WERI-Rb-1 (cell line): ENCODE measurements at regions not wholly inside any gene's neighbourhood (a gene's known extent, or its start where the extent isn't known, plus 50 kb on each side); places are given as distances from the start of the nearest gene placed in this dataset.
"Not testable (repeated sequence)": the region's sequence is repeated elsewhere in the genome, so short reads cannot be mapped to it uniquely, and the experiment has no call there.

Experiments
- DNase-seq: peaks from one replicate; pipeline ENCODE4 v3.0.0-alpha.2; 2020
- H3K27ac ChIP-seq: fragments of 250-450 bp; sonication (Bioruptor Pico); 2 replicates; pipeline ENCODE4 v1.5.1; 2020; ENCODE audit warnings: mild to moderate bottlenecking, moderate library complexity
- H3K27me3 ChIP-seq: fragments of 250-450 bp; sonication (Bioruptor Pico); 2 replicates; pipeline ENCODE4 v1.5.1; 2021; ENCODE audit warnings: mild to moderate bottlenecking, low read depth, moderate library complexity; ENCODE audit not compliant: insufficient read depth, severe bottlenecking
- H3K36me3 ChIP-seq: fragments of 250-450 bp; sonication (Bioruptor Pico); 2 replicates; pipeline ENCODE4 v1.5.1; 2020; ENCODE audit warnings: mild to moderate bottlenecking, moderate library complexity
- H3K4me3 ChIP-seq: 2 replicates; pipeline ENCODE4 v1.5.1; 2011; ENCODE audit warnings: low read depth, mild to moderate bottlenecking, control low read depth, low read length
- H3K9me3 ChIP-seq: fragments of 250-450 bp; sonication (Bioruptor Pico); 2 replicates; pipeline ENCODE4 v1.5.1; 2021; ENCODE audit warnings: mild to moderate bottlenecking, moderate library complexity; ENCODE audit not compliant: severe bottlenecking
- TF ChIP-seq, protein P1 (sequence below): IDR thresholded peaks from 2 replicates; pipeline ENCODE4 v1.5.1; 2011; ENCODE audit warnings: low read depth, mild to moderate bottlenecking, control low read depth, inconsistent platforms, low read length

DNA sequence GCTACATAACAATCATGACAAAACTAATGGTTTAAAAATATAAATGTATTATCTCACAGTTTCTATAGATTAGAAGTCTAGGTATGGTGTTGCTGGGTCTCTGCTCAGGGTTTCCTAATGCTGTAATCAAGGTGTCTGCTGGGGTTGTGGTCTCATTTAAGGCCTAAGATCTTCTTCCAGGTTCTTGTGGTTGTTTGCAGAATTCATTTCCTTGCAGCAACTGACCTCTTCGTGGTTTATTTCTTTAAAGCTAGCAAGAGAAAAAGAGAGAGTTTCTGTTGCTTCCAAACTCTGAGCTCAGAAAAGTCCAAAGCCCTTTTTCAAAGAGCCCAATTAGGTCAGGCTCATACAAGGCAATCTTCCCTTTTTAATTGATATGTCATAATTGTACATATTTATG lies 452.7 kb upstream of the CCDC179 start:
- Histone ChIP-seq H3K27ac (no peak overlapping the region), H3K4me3 (no peak overlapping the region), H3K36me3 (no peaks in the 10 kb centered on the region), H3K27me3 (peaks cover 3% of the 10 kb centered on the region), H3K9me3 (no peaks in the 10 kb centered on the region)
- DNase-seq: no peak
- TF ChIP-seq, protein P1, sequence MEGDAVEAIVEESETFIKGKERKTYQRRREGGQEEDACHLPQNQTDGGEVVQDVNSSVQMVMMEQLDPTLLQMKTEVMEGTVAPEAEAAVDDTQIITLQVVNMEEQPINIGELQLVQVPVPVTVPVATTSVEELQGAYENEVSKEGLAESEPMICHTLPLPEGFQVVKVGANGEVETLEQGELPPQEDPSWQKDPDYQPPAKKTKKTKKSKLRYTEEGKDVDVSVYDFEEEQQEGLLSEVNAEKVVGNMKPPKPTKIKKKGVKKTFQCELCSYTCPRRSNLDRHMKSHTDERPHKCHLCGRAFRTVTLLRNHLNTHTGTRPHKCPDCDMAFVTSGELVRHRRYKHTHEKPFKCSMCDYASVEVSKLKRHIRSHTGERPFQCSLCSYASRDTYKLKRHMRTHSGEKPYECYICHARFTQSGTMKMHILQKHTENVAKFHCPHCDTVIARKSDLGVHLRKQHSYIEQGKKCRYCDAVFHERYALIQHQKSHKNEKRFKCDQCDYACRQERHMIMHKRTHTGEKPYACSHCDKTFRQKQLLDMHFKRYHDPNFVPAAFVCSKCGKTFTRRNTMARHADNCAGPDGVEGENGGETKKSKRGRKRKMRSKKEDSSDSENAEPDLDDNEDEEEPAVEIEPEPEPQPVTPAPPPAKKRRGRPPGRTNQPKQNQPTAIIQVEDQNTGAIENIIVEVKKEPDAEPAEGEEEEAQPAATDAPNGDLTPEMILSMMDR: no peak

DNA sequence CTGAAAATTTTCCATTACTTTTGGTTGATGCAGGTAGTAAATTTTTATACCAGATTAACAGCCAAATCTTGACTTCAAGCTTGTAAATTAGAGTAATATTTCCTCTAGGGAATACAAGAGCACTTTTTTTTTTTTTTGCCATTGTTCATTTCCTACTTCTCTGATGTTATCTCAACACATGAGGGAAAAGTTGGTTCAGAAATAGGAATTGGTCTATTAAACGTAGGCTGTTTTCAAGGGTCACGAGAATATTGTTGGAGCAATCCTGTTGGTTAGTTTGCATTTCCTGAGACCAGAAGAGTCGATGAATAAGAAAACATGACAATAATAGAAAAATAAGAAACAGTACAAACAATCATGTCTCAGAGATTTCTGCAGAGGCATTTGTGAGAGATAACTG lies 453.9 kb upstream of the CCDC179 start:
- TF ChIP-seq, protein P1: no peak
- Histone ChIP-seq H3K4me3 (no peak overlapping the region), H3K36me3 (no peaks in the 10 kb centered on the region), H3K9me3 (no peaks in the 10 kb centered on the region), H3K27ac (no peak overlapping the region), H3K27me3 (peaks cover 3% of the 10 kb centered on the region)
- no peak for DNase-seq

GRCh38 chr11:23315286-23315685 lies 455.0 kb upstream of the CCDC179 start:
- Histone ChIP-seq H3K9me3 (no peaks in the 10 kb centered on the region), H3K27me3 (no peaks in the 10 kb centered on the region), H3K36me3 (no peaks in the 10 kb centered on the region), H3K27ac (no peak overlapping the region), H3K4me3 (no peak overlapping the region)
- no peak for DNase-seq
- TF ChIP-seq, protein P1: no peak

DNA sequence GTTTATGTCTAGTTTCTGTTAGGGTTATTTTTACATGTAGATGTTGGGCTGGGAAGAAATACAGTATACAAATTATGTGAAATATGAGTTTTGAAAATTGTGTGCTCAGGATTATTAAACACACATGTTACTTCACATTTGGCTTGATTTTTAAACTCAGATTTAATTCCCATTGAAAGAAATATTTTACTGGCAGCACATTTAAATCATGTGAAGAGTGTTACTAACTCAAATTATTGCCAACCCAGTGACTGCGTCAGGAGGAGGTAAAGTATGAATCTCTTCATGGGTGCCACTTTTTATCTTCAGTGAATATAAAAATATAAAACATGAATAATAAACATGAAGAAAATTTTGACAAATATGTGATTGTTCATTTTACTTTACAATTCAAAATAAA lies 457.5 kb upstream of the CCDC179 start:
- TF ChIP-seq, protein P1: no peak
- H3K27ac ChIP-seq: no peak overlapping the region

DNA sequence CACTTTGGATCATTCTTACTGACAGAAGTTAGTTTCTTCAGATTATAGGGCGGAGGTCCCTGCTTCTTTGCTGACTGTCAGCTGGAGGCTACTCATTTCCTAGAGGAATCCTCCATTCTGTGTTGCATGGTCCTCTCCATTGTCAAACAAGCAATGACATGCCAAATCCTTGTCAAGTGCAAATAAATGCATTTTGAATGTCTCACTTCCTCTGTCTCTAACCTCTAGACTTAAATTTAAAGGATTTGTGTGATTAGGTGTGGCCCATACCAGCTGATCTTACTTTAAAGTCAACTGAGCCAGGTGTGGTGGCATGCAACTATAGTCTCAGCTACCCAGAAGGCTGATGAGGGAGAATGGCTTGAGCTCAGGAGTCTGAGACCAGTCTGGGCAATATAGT lies 458.4 kb upstream of the CCDC179 start:
- H3K27me3 ChIP-seq: no peaks in the 10 kb centered on the region
- H3K4me3 ChIP-seq: no peak overlapping the region
- peaks cover 6% of the 10 kb centered on the region for H3K9me3 ChIP-seq
- no peak overlapping the region for H3K27ac ChIP-seq
- TF ChIP-seq, protein P1: no peak
- no peaks in the 10 kb centered on the region for H3K36me3 ChIP-seq
- no peak for DNase-seq

More for the DNA sequence above, 457.5 kb upstream of the CCDC179 start:
- DNase-seq: no peak
- peaks cover 6% of the 10 kb centered on the region for H3K9me3 ChIP-seq
- no peaks in the 10 kb centered on the region for H3K36me3 ChIP-seq
- no peak overlapping the region for H3K4me3 ChIP-seq
- H3K27me3 ChIP-seq: no peaks in the 10 kb centered on the region

- DNase-seq: no peak
- H3K27ac ChIP-seq: no peak overlapping the region
These were observed 459.9 kb upstream of the CCDC179 start for GRCh38 chr11:23320131-23320530.

GRCh38 chr11:23335586-23335985 lies 475.3 kb upstream of the CCDC179 start:
- H3K36me3 ChIP-seq, DNase-seq, H3K27me3 ChIP-seq, H3K9me3 ChIP-seq, H3K4me3 ChIP-seq, H3K27ac ChIP-seq: not testable (repeated sequence)

More at GRCh38 chr11:23320131-23320530, 459.9 kb upstream of the CCDC179 start:
- no peaks in the 10 kb centered on the region for H3K36me3 ChIP-seq
- peaks cover 6% of the 10 kb centered on the region for H3K9me3 ChIP-seq
- TF ChIP-seq, protein P1: no peak
- no peak overlapping the region for H3K4me3 ChIP-seq
- no peaks in the 10 kb centered on the region for H3K27me3 ChIP-seq
